ENCODE measurements at regions not wholly inside any gene's neighbourhood (a gene's known extent, or its start where the extent isn't known, plus 50 kb on each side); places are given as distances from the start of the nearest gene placed in this dataset.

DNA sequence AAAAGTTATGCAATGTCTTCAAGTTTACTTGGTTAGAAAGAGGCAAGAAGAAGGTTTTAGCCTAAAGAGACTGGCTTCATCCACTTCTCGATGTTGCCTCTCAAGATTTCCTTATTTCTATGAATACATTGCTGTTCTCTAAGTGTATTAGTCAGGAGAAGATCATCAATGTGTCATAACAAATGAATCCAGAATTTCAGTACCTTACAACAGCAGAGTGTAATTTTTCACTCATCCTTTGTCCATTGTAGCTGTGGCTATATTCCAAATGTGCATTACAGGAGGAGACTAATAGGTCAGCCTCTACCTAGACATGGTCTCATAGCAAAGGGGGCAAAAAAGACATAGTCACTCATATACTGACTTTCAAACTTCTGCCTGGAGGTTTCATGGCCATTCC is 579.1 kb downstream of the PRKD1 start:
- TF ChIP-seq CTCF (IDR thresholded peaks at IDR 0.05) (no peak), POLR2AphosphoS5 (IDR thresholded peaks at IDR 0.05) (no peak)
